ENCODE measurements at regions not wholly inside any gene's neighbourhood (a gene's known extent, or its start where the extent isn't known, plus 50 kb on each side); places are given as distances from the start of the nearest gene placed in this dataset.

- DNase-seq, result no peak
Observed at GRCh38 chr10:71028066-71028465, 139.7 kb upstream of the PCBD1 start.

- no peak for DNase-seq
Observed at GRCh38 chr10:71029411-71029892, 141.1 kb upstream of the PCBD1 start.

GRCh38 chr10:71029907-71030306 is 141.5 kb upstream of the PCBD1 start:
- no peak for DNase-seq

- no peak for DNase-seq
Observed at GRCh38 chr10:71031026-71031425, 142.7 kb upstream of the PCBD1 start.

GRCh38 chr10:71031603-71032002 is 143.2 kb upstream of the PCBD1 start:
- no peak for DNase-seq

- no peak for DNase-seq
Observed at GRCh38 chr10:71032887-71033286, 144.5 kb upstream of the PCBD1 start.

GRCh38 chr10:71033396-71033980 is 145.1 kb upstream of the PCBD1 start:
- DNase-seq, result no peak

- no peak for DNase-seq
Observed at GRCh38 chr10:71035511-71036296, 147.3 kb upstream of the PCBD1 start.

- DNase-seq, result no peak
Observed at GRCh38 chr10:71036297-71036966, 148.1 kb upstream of the PCBD1 start.

- no peak for DNase-seq
Observed at GRCh38 chr10:71038091-71038633, 149.8 kb upstream of the PCBD1 start.

GRCh38 chr10:71038921-71039320 is 150.6 kb upstream of the PCBD1 start:
- no peak for DNase-seq

GRCh38 chr10:71039551-71039950 is 151.2 kb upstream of the PCBD1 start:
- no peak for DNase-seq

- DNase-seq, result no peak
Observed at GRCh38 chr10:71040343-71040742, 152.0 kb upstream of the PCBD1 start.

- DNase-seq, result no peak
Observed at GRCh38 chr10:71040846-71041605, 152.7 kb upstream of the PCBD1 start.

- no peak for DNase-seq
Observed at GRCh38 chr10:71042216-71042615, 153.9 kb upstream of the PCBD1 start.

GRCh38 chr10:71042699-71043098 is 154.3 kb upstream of the PCBD1 start:
- no peak for DNase-seq

GRCh38 chr10:71043858-71044257 is 155.5 kb upstream of the PCBD1 start:
- no peak for DNase-seq

GRCh38 chr10:71044720-71045119 is 156.4 kb upstream of the PCBD1 start:
- no peak for DNase-seq

GRCh38 chr10:71045204-71045809 is 156.9 kb upstream of the PCBD1 start:
- no peak for DNase-seq

- no peak for DNase-seq
Observed at GRCh38 chr10:71045936-71046335, 157.6 kb upstream of the PCBD1 start.

GRCh38 chr10:71046747-71047146 is 158.4 kb upstream of the PCBD1 start:
- DNase-seq, result no peak

GRCh38 chr10:71048971-71049615 is 160.7 kb upstream of the PCBD1 start:
- DNase-seq, result no peak

Measured in SHP77 (cell line).